Liver (tissue), 8 donors: ENCODE measurements at regions not wholly inside any gene's neighbourhood (a gene's known extent, or its start where the extent isn't known, plus 50 kb on each side); places are given as distances from the start of the nearest gene placed in this dataset.

Experiments used
- DNase-seq: peaks from one replicate; pipeline ENCODE4 v3.0.0-alpha.2; 2017; ENCODE audit warnings: low spot score
- H3K27ac ChIP-seq, 2 donors: one replicate each; pipeline ENCODE4 v1.7.0; 2013; ENCODE audit warnings: inconsistent platforms in 2 of 2, low read length in 2 of 2, control low read depth in 1 of 2, low read depth in 1 of 2, mild to moderate bottlenecking in 1 of 2
- H3K27me3 ChIP-seq, 4 donors: one replicate each; pipeline versions ENCODE4 v1.6.1 to v1.7.0; 2013; ENCODE audit warnings: low read length in 3 of 4, inconsistent platforms in 1 of 4, mild to moderate bottlenecking in 1 of 4, moderate library complexity in 1 of 4; ENCODE audit not compliant: control insufficient read depth in 4 of 4, insufficient read depth in 4 of 4
- H3K36me3 ChIP-seq, 4 donors: one replicate each; pipeline versions ENCODE4 v1.6.1 to v1.7.0; 2013; ENCODE audit warnings: low read length in 3 of 4, mild to moderate bottlenecking in 3 of 4, low read depth in 1 of 4, moderate library complexity in 1 of 4; ENCODE audit not compliant: control insufficient read depth in 4 of 4, insufficient read depth in 3 of 4
- H3K4me1 ChIP-seq, 4 donors: one replicate each; pipeline versions ENCODE4 v1.6.1 to v1.7.0; 2013; ENCODE audit warnings: low read length in 3 of 4, mild to moderate bottlenecking in 3 of 4, moderate library complexity in 1 of 4; ENCODE audit not compliant: control insufficient read depth in 4 of 4, insufficient read depth in 4 of 4
- H3K4me3 ChIP-seq, 3 donors: one replicate each; pipeline versions ENCODE4 v1.6.1 to v1.7.0; 2013; ENCODE audit warnings: low read length in 3 of 3, control low read depth in 1 of 3, low read depth in 1 of 3, mild to moderate bottlenecking in 1 of 3
- H3K9ac ChIP-seq, 2 donors: one replicate each; pipeline ENCODE4 v1.7.0; 2013; ENCODE audit warnings: low read length in 2 of 2, mild to moderate bottlenecking in 2 of 2, moderate library complexity in 2 of 2, control low read depth in 1 of 2, low read depth in 1 of 2
- H3K9me3 ChIP-seq, 4 donors: one replicate each; pipeline versions ENCODE4 v1.6.1 to v1.7.0; 2013; ENCODE audit warnings: low read length in 3 of 4; ENCODE audit not compliant: control insufficient read depth in 4 of 4
- ATF3 ChIP-seq: IDR thresholded peaks from 2 replicates; pipeline ENCODE4 v1.6.1; 2016; ENCODE audit warnings: antibody characterized with exemption
- CTCF ChIP-seq: fragments of 150-350 bp; IDR thresholded peaks from 2 replicates; pipeline ENCODE4 v1.5.1; 2017; ENCODE audit warnings: improper control_type of control experiment, low read depth, low read length; ENCODE audit not compliant: missing input control
- EGR1 ChIP-seq, 2 donors: IDR thresholded peaks; 2 replicates each; pipeline ENCODE4 v1.6.1; 2016 to 2018; ENCODE audit warnings: antibody characterized with exemption in 2 of 2, low read depth in 2 of 2
- FOXA1 ChIP-seq: IDR thresholded peaks from 2 replicates; pipeline ENCODE4 v1.6.1; 2016; ENCODE audit warnings: antibody characterized with exemption
- FOXA2 ChIP-seq: IDR thresholded peaks from 2 replicates; pipeline ENCODE4 v1.6.1; 2016; ENCODE audit warnings: antibody characterized with exemption
- GABPA ChIP-seq, 2 donors: IDR thresholded peaks in 1 of 2; conservative IDR thresholded peaks in 1 of 2; 2 replicates each; pipeline ENCODE4 v1.6.1; 2016; ENCODE audit warnings: antibody characterized with exemption in 2 of 2, mild to moderate bottlenecking in 1 of 2, moderate library complexity in 1 of 2
- HNF4A ChIP-seq, 2 donors: conservative IDR thresholded peaks; 2 replicates each; pipeline ENCODE4 v1.6.1; 2016; ENCODE audit warnings: antibody characterized with exemption in 2 of 2, mild to moderate bottlenecking in 2 of 2
- HNF4G ChIP-seq: IDR thresholded peaks from 2 replicates; pipeline ENCODE4 v1.6.1; 2016; ENCODE audit warnings: antibody characterized with exemption
- JUND ChIP-seq, 2 donors: IDR thresholded peaks; 2 replicates each; pipeline ENCODE4 v1.6.1; 2016; ENCODE audit warnings: antibody characterized with exemption in 2 of 2
- MAX ChIP-seq: IDR thresholded peaks from 2 replicates; pipeline ENCODE4 v1.6.1; 2016; ENCODE audit warnings: antibody characterized with exemption
- NR2F2 ChIP-seq: IDR thresholded peaks from 2 replicates; pipeline ENCODE4 v1.6.1; 2016; ENCODE audit warnings: antibody characterized with exemption
- RAD21 ChIP-seq, 2 donors: IDR thresholded peaks; 2 replicates each; pipeline ENCODE4 v1.6.1; 2016; ENCODE audit warnings: antibody characterized with exemption in 2 of 2, mild to moderate bottlenecking in 2 of 2
- REST ChIP-seq: IDR thresholded peaks from 2 replicates; pipeline ENCODE4 v1.6.1; 2016; ENCODE audit warnings: antibody characterized with exemption, mild to moderate bottlenecking
- RXRA ChIP-seq, 2 donors: IDR thresholded peaks; 2 replicates each; pipeline ENCODE4 v1.6.1; 2017 to 2018; ENCODE audit warnings: antibody characterized with exemption in 2 of 2, mild to moderate bottlenecking in 1 of 2
- SP1 ChIP-seq: IDR thresholded peaks from 2 replicates; pipeline ENCODE4 v1.6.1; 2018; ENCODE audit warnings: antibody characterized with exemption, mild to moderate bottlenecking
- TAF1 ChIP-seq: conservative IDR thresholded peaks from 2 replicates; pipeline ENCODE4 v1.6.1; 2016; ENCODE audit warnings: antibody characterized with exemption, mild to moderate bottlenecking
- YY1 ChIP-seq: IDR thresholded peaks from 2 replicates; pipeline ENCODE4 v1.6.1; 2016; ENCODE audit warnings: antibody characterized with exemption, mild to moderate bottlenecking
- ZBTB33 ChIP-seq: IDR thresholded peaks from 2 replicates; pipeline ENCODE4 v1.6.1; 2016; ENCODE audit warnings: antibody characterized with exemption
- WGBS: extraction: QIAGEN DNeasy Blood & Tissue Kit; methylation state at CpG from one replicate; pipeline ENCODE4 v1.1.7; 2013; 5-methylcytosine and 5-hydroxymethylcytosine counted together
- donor health status: healthy.
- donor health status: healthy.
- donor health status: healthy.
- donor health status: healthy.
- donor health status: healthy.

- no peak overlapping the region for H3K27ac ChIP-seq
- H3K27me3 ChIP-seq = no peaks in the 10 kb centered on the region
- no peaks in the 10 kb centered on the region for H3K9me3 ChIP-seq
- TF ChIP-seq EGR1 (IDR thresholded peaks at IDR 0.05; ENCODE audit: low read depth in 2 of 2) = no peak
- no peak for TF ChIP-seq RXRA (IDR thresholded peaks at IDR 0.05)
- no peak for TF ChIP-seq NR2F2
- TF ChIP-seq ATF3 = no peak
- TF ChIP-seq GABPA (IDR thresholded peaks at IDR 0.05 in 1 of 2, conservative IDR thresholded peaks at IDR 0.05 in 1 of 2) = no peak
- no peak for TF ChIP-seq FOXA1
- no peak for TF ChIP-seq TAF1
- TF ChIP-seq SP1 = no peak
- no peak for TF ChIP-seq RAD21 (IDR thresholded peaks at IDR 0.05)
- no peak for TF ChIP-seq HNF4A (conservative IDR thresholded peaks at IDR 0.05)
- no peak for TF ChIP-seq YY1
- TF ChIP-seq FOXA2 = no peak
- TF ChIP-seq ZBTB33 = no peak
- TF ChIP-seq MAX = no peak
- TF ChIP-seq JUND (IDR thresholded peaks at IDR 0.05) = no peak
- TF ChIP-seq REST = no peak
- no peak for TF ChIP-seq CTCF
- TF ChIP-seq HNF4G = no peak
- WGBS = 86% methylated on average over 2 of the region's 2 CpGs
- DNase-seq = no peak
- no peak overlapping the region for H3K4me3 ChIP-seq
- no peak overlapping the region for H3K9ac ChIP-seq
- H3K4me1 ChIP-seq = no peaks in the 10 kb centered on the region
- no peaks in the 10 kb centered on the region for H3K36me3 ChIP-seq
Observed at GRCh38 chr6:142521791-142522190, 220.0 kb downstream of the ADGRG6 start.
